HPDE6-E6E7 (cell line): ENCODE measurements at regions not wholly inside any gene's neighbourhood (a gene's known extent, or its start where the extent isn't known, plus 50 kb on each side); places are given as distances from the start of the nearest gene placed in this dataset.
"Not testable (repeated sequence)": the region's sequence is repeated elsewhere in the genome, so short reads cannot be mapped to it uniquely, and the experiment has no call there.

Experiments used
- DNase-seq: peaks from one replicate; pipeline ENCODE4 v3.0.0; 2011; ENCODE audit warnings: missing footprints; ENCODE audit errors: extremely low spot score

- DNase-seq, result peak; percentile 16
Measured at GRCh38 chr15:38002883-38003477, 68.5 kb downstream of the TMCO5A start.

- no peak for DNase-seq
Measured at GRCh38 chr15:38004218-38004861, 69.9 kb downstream of the TMCO5A start.

GRCh38 chr15:38005953-38006808 lies 71.7 kb downstream of the TMCO5A start:
- DNase-seq, result no peak

GRCh38 chr15:38010395-38010794 lies 76.0 kb downstream of the TMCO5A start:
- DNase-seq, result no peak

- no peak for DNase-seq
Measured at GRCh38 chr15:38012894-38013293, 78.5 kb downstream of the TMCO5A start.

GRCh38 chr15:38017721-38018120 lies 83.3 kb downstream of the TMCO5A start:
- DNase-seq, result no peak

- no peak for DNase-seq
Measured at GRCh38 chr15:38019066-38019465, 84.6 kb downstream of the TMCO5A start.

- DNase-seq, result no peak
Measured at GRCh38 chr15:38021259-38021658, 86.8 kb downstream of the TMCO5A start.

- no peak for DNase-seq
Measured at GRCh38 chr15:38024293-38025091, 90.1 kb downstream of the TMCO5A start.

GRCh38 chr15:38025656-38026055 lies 91.2 kb downstream of the TMCO5A start:
- not testable (repeated sequence) for DNase-seq

GRCh38 chr15:38028869-38029268 lies 94.4 kb downstream of the TMCO5A start:
- no peak for DNase-seq

- DNase-seq, result no peak
Measured at GRCh38 chr15:38029736-38030135, 95.3 kb downstream of the TMCO5A start.

- DNase-seq, result no peak
Measured at GRCh38 chr15:38030609-38031008, 96.2 kb downstream of the TMCO5A start.

- DNase-seq, result no peak
Measured at GRCh38 chr15:38035701-38036100, 101.3 kb downstream of the TMCO5A start.

GRCh38 chr15:38036790-38037338 lies 102.4 kb downstream of the TMCO5A start:
- DNase-seq, result no peak

- peak; percentile 53 for DNase-seq
Measured at GRCh38 chr15:38038659-38039442, 104.4 kb downstream of the TMCO5A start.

- no peak for DNase-seq
Measured at GRCh38 chr15:38040615-38041014, 106.2 kb downstream of the TMCO5A start.

GRCh38 chr15:38041576-38041975 lies 107.1 kb downstream of the TMCO5A start:
- DNase-seq, result peak; percentile 23

GRCh38 chr15:38042211-38042610 lies 107.8 kb downstream of the TMCO5A start:
- no peak for DNase-seq

- no peak for DNase-seq
Measured at GRCh38 chr15:38042707-38043445, 108.4 kb downstream of the TMCO5A start.
